OCI-LY1 (cell line): ENCODE measurements at regions not wholly inside any gene's neighbourhood (a gene's known extent, or its start where the extent isn't known, plus 50 kb on each side); places are given as distances from the start of the nearest gene placed in this dataset.
"Not testable (repeated sequence)": the region's sequence is repeated elsewhere in the genome, so short reads cannot be mapped to it uniquely, and the experiment has no call there.

Experiments used
- H2AFZ ChIP-seq: fragments of 200-600 bp; sonication (generic), shearing (Covaris generic); 2 replicates; pipeline ENCODE4 v1.6.0; 2014; ENCODE audit warnings: antibody characterized with exemption, mild to moderate bottlenecking, low read length
- H3F3A ChIP-seq: fragments of 200-600 bp; sonication (generic), shearing (Covaris generic); 2 replicates; pipeline ENCODE4 v1.6.0; 2014; ENCODE audit warnings: mild to moderate bottlenecking, antibody characterized with exemption, low read length, moderate library complexity; ENCODE audit not compliant: insufficient read depth
- H3K27ac ChIP-seq: fragments of 200-600 bp; sonication (generic); 2 replicates; pipeline ENCODE4 v1.5.1; 2014; ENCODE audit warnings: low read length, mixed run types, mild to moderate bottlenecking, low read depth; ENCODE audit not compliant: poor library complexity, severe bottlenecking
- H3K27me3 ChIP-seq: fragments of 200-600 bp; sonication (generic); 2 replicates; pipeline ENCODE4 v1.6.0; 2014; ENCODE audit warnings: antibody characterized with exemption, mild to moderate bottlenecking, low read length, moderate library complexity; ENCODE audit not compliant: insufficient read depth
- H3K36me3 ChIP-seq: fragments of 200-600 bp; sonication (generic); 2 replicates; pipeline ENCODE4 v1.6.1; 2014; ENCODE audit warnings: mild to moderate bottlenecking, antibody characterized with exemption, low read length, moderate library complexity, mixed read lengths; ENCODE audit not compliant: insufficient read depth
- H3K4me1 ChIP-seq: fragments of 200-600 bp; sonication (generic); 2 replicates; pipeline ENCODE4 v1.5.1; 2014; ENCODE audit warnings: mild to moderate bottlenecking, low read length, moderate library complexity; ENCODE audit not compliant: insufficient read depth, severe bottlenecking
- H3K4me2 ChIP-seq: fragments of 200-600 bp; sonication (generic), shearing (Covaris generic); 2 replicates; pipeline ENCODE4 v1.6.1; 2014; ENCODE audit warnings: low read length
- H3K4me3 ChIP-seq: fragments of 200-600 bp; sonication (generic); 2 replicates; pipeline ENCODE4 v1.5.1; 2014; ENCODE audit warnings: low read length, low read depth, mild to moderate bottlenecking, mixed read lengths; ENCODE audit not compliant: poor library complexity, severe bottlenecking
- H3K79me2 ChIP-seq: fragments of 200-600 bp; shearing (Covaris generic); 2 replicates; pipeline ENCODE4 v1.6.1; 2016; ENCODE audit warnings: mixed run types, low read length, mixed read lengths; ENCODE audit not compliant: insufficient read depth
- H3K9ac ChIP-seq: fragments of 200-600 bp; sonication (generic), shearing (Covaris generic); 2 replicates; pipeline ENCODE4 v1.6.1; 2014; ENCODE audit warnings: mild to moderate bottlenecking, low read length, mixed read lengths
- H3K9me2 ChIP-seq: fragments of 200-600 bp; sonication (generic), shearing (Covaris generic); 2 replicates; pipeline ENCODE4 v1.6.1; 2014; ENCODE audit warnings: low read depth, mild to moderate bottlenecking, low read length, mixed read lengths
- H3K9me3 ChIP-seq: fragments of 200-600 bp; shearing (Covaris generic); 2 replicates; pipeline ENCODE4 v1.6.1; 2014; ENCODE audit warnings: low read length, mixed read lengths
- H4K20me1 ChIP-seq: fragments of 200-600 bp; sonication (generic), shearing (Covaris generic); 2 replicates; pipeline ENCODE4 v1.6.0; 2016; ENCODE audit warnings: mild to moderate bottlenecking, low read length; ENCODE audit not compliant: insufficient read depth
- CTCF ChIP-seq: fragments of 200-600 bp; sonication (generic), shearing (Covaris generic); IDR thresholded peaks from 2 replicates; pipeline ENCODE4 v1.5.1; 2017; ENCODE audit warnings: mild to moderate bottlenecking, antibody characterized with exemption, low read length, moderate library complexity, mixed read lengths
- EZH2 ChIP-seq: fragments of 200-600 bp; sonication (generic), shearing (Covaris generic); IDR thresholded peaks from 2 replicates; pipeline ENCODE4 v1.8.0; 2017; ENCODE audit warnings: borderline replicate concordance, mixed run types, mild to moderate bottlenecking, antibody characterized with exemption, low read length, moderate library complexity, mixed read lengths

GRCh38 chr18:28422577-28422976 is 245.6 kb upstream of the CDH2 start:
- no peak overlapping the region for H3K4me2 ChIP-seq
- H3K79me2 ChIP-seq, result no peaks in the 10 kb centered on the region

GRCh38 chr18:28421950-28422349 is 245.0 kb upstream of the CDH2 start:
- H4K20me1 ChIP-seq, H3K9me2 ChIP-seq, H3K4me2 ChIP-seq, H3K36me3 ChIP-seq, H3K9me3 ChIP-seq, H3K27ac ChIP-seq, H3F3A ChIP-seq, H3K4me1 ChIP-seq, H3K4me3 ChIP-seq, H3K79me2 ChIP-seq, H2AFZ ChIP-seq, H3K27me3 ChIP-seq, H3K9ac ChIP-seq: not testable (repeated sequence)

More at GRCh38 chr18:28422577-28422976, 245.6 kb upstream of the CDH2 start:
- Histone ChIP-seq H3K9me2 (no peaks in the 10 kb centered on the region), H3K9ac (no peak overlapping the region), H3K4me1 (no peaks in the 10 kb centered on the region), H4K20me1 (no peaks in the 10 kb centered on the region), H3K36me3 (no peaks in the 10 kb centered on the region), H2AFZ (no peak overlapping the region), H3K27ac (no peak overlapping the region), H3F3A (no peaks in the 10 kb centered on the region), H3K27me3 (no peaks in the 10 kb centered on the region), H3K9me3 (no peaks in the 10 kb centered on the region), H3K4me3 (no peak overlapping the region)
- TF ChIP-seq EZH2 (no peak), CTCF (no peak)

- Histone ChIP-seq H3K79me2 (no peaks in the 10 kb centered on the region), H2AFZ (no peak overlapping the region), H3K9me2 (no peaks in the 10 kb centered on the region), H3K9ac (no peak overlapping the region), H3K27ac (no peak overlapping the region), H3K36me3 (no peaks in the 10 kb centered on the region), H3K4me2 (no peak overlapping the region), H3F3A (no peaks in the 10 kb centered on the region), H3K27me3 (no peaks in the 10 kb centered on the region), H3K4me1 (no peaks in the 10 kb centered on the region), H3K9me3 (no peaks in the 10 kb centered on the region), H3K4me3 (no peak overlapping the region), H4K20me1 (no peaks in the 10 kb centered on the region)
- no peak for TF ChIP-seq EZH2
Observed at GRCh38 chr18:28412521-28412920, 235.6 kb upstream of the CDH2 start.

- Histone ChIP-seq H3K27me3 (no peaks in the 10 kb centered on the region), H3K9ac (no peak overlapping the region), H3K36me3 (no peaks in the 10 kb centered on the region), H4K20me1 (no peaks in the 10 kb centered on the region), H3K9me2 (no peaks in the 10 kb centered on the region), H3K9me3 (no peaks in the 10 kb centered on the region), H3K4me2 (no peak overlapping the region), H2AFZ (no peak overlapping the region), H3F3A (no peaks in the 10 kb centered on the region), H3K4me3 (no peak overlapping the region), H3K79me2 (no peaks in the 10 kb centered on the region), H3K27ac (no peak overlapping the region), H3K4me1 (no peaks in the 10 kb centered on the region)
- TF ChIP-seq EZH2, result no peak
- TF ChIP-seq CTCF, result no peak
Observed at GRCh38 chr18:28411806-28412205, 234.9 kb upstream of the CDH2 start.
